SJSA1 (cell line): ENCODE measurements at regions not wholly inside any gene's neighbourhood (a gene's known extent, or its start where the extent isn't known, plus 50 kb on each side); places are given as distances from the start of the nearest gene placed in this dataset.
"Not testable (repeated sequence)": the region's sequence is repeated elsewhere in the genome, so short reads cannot be mapped to it uniquely, and the experiment has no call there.

Experiments used
- DNase-seq, 2 experiments: peaks; one replicate each; pipeline ENCODE4 v3.0.0-alpha.2; 2015 to 2020; ENCODE audit warnings: low spot score in 2 of 2, low read depth in 1 of 2
- H3K27ac ChIP-seq: fragments of 250-450 bp; sonication (Bioruptor Pico); 2 replicates; pipeline ENCODE4 v1.5.1; 2020; ENCODE audit warnings: mild to moderate bottlenecking, moderate library complexity
- H3K27me3 ChIP-seq: fragments of 250-450 bp; sonication (Bioruptor Pico); replicated peaks from 2 replicates; pipeline ENCODE4 v1.5.1; 2020; ENCODE audit warnings: mild to moderate bottlenecking, moderate library complexity
- H3K36me3 ChIP-seq: fragments of 250-450 bp; sonication (Bioruptor Pico); 2 replicates; pipeline ENCODE4 v1.5.1; 2020; ENCODE audit warnings: mild to moderate bottlenecking
- H3K4me1 ChIP-seq: fragments of 250-450 bp; sonication (Bioruptor Pico); replicated peaks from 2 replicates; pipeline ENCODE4 v1.6.1; 2021; ENCODE audit warnings: mild to moderate bottlenecking
- H3K4me3 ChIP-seq: fragments of 250-450 bp; sonication (Bioruptor Pico); 2 replicates; pipeline ENCODE4 v1.5.1; 2020; ENCODE audit warnings: mild to moderate bottlenecking
- H3K9me3 ChIP-seq: fragments of 250-450 bp; sonication (Bioruptor Pico); replicated peaks from 2 replicates; pipeline ENCODE4 v1.5.1; 2020; ENCODE audit warnings: mild to moderate bottlenecking

- not testable (repeated sequence) for H3K27ac ChIP-seq, DNase-seq, H3K4me1 ChIP-seq, H3K36me3 ChIP-seq, H3K27me3 ChIP-seq, H3K9me3 ChIP-seq
- H3K4me3 ChIP-seq, result peak overlapping the region; percentile 21
These were observed 149.8 kb downstream of the OR4F15 start for GRCh38 chr15:101961765-101962164.

DNA sequence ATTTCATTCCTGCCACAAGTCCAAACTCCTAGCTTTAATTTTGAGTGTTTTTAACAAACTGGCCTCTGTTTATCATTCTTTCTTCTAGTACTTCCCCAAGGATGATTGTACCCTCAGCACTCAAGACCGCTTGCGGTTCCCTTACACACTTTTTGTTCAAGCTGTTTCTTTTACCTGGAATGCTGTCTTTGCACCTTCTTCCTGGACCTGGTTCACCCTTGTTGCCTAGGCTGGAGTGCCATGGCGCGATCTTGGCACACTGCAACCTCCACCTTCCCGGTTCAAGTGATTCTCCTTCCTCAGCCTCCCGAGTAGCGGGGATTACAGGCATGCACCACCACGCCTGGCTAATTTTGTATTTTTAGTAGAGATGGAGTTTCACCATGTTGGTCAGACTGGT, 151.7 kb downstream of the OR4F15 start:
- H3K27me3 ChIP-seq, H3K4me3 ChIP-seq, DNase-seq, H3K36me3 ChIP-seq, H3K9me3 ChIP-seq, H3K27ac ChIP-seq, H3K4me1 ChIP-seq: not testable (repeated sequence)

- H3K27me3 ChIP-seq, H3K36me3 ChIP-seq, H3K4me1 ChIP-seq, DNase-seq, H3K27ac ChIP-seq, H3K4me3 ChIP-seq, H3K9me3 ChIP-seq: not testable (repeated sequence)
These were observed 153.4 kb downstream of the OR4F15 start for GRCh38 chr15:101965353-101965752.

DNA sequence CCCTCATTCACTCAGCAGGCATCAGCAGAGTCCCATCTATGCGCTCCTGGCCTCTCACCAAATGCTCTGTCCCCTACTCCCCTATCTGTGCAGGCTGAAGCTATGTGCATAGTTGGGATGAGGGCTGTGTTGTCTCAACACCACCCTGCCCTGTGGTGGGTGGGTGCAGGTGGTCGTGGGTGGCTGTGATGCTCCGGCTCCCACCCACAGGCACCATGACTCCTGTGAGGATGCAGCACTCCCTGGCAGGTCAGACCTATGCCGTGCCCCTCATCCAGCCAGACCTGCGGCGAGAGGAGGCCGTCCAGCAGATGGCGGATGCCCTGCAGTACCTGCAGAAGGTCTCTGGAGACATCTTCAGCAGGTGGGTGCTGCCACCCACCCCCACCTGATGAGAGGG, 153.9 kb downstream of the OR4F15 start:
- not testable (repeated sequence) for H3K4me3 ChIP-seq, H3K27ac ChIP-seq, H3K4me1 ChIP-seq, H3K36me3 ChIP-seq, H3K27me3 ChIP-seq, H3K9me3 ChIP-seq
- DNase-seq, result peak in 1 of 2 experiments; percentile 41

GRCh38 chr15:101967364-101967763, 155.4 kb downstream of the OR4F15 start:
- H3K27me3 ChIP-seq, H3K27ac ChIP-seq, H3K36me3 ChIP-seq, H3K9me3 ChIP-seq, H3K4me3 ChIP-seq, DNase-seq, H3K4me1 ChIP-seq: not testable (repeated sequence)

- not testable (repeated sequence) for DNase-seq, H3K27ac ChIP-seq, H3K4me1 ChIP-seq, H3K27me3 ChIP-seq, H3K9me3 ChIP-seq, H3K4me3 ChIP-seq, H3K36me3 ChIP-seq
These were observed 158.6 kb downstream of the OR4F15 start for GRCh38 chr15:101970605-101971004.

DNA sequence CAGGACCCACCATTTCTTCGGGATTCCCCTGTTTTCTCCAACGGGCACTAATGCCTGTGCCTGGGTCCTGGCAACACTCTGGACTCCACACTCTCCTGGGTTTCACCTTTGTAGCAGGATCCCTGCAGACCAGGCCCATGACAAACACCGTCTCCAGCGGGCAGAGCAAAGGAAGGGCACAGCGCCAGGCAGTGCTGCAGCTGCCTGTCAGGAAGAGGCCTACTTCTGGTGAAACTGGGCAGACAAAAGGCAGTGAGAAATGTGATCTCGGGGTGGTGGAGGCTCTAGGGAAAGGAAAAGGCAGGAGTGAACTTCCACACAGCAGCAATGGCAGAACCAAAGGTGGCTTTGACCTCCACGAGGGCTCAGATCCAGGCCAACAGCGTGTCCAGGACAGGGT, 165.3 kb downstream of the OR4F15 start:
- not testable (repeated sequence) for H3K27me3 ChIP-seq, H3K4me3 ChIP-seq, H3K27ac ChIP-seq, H3K4me1 ChIP-seq, H3K9me3 ChIP-seq, DNase-seq, H3K36me3 ChIP-seq

DNA sequence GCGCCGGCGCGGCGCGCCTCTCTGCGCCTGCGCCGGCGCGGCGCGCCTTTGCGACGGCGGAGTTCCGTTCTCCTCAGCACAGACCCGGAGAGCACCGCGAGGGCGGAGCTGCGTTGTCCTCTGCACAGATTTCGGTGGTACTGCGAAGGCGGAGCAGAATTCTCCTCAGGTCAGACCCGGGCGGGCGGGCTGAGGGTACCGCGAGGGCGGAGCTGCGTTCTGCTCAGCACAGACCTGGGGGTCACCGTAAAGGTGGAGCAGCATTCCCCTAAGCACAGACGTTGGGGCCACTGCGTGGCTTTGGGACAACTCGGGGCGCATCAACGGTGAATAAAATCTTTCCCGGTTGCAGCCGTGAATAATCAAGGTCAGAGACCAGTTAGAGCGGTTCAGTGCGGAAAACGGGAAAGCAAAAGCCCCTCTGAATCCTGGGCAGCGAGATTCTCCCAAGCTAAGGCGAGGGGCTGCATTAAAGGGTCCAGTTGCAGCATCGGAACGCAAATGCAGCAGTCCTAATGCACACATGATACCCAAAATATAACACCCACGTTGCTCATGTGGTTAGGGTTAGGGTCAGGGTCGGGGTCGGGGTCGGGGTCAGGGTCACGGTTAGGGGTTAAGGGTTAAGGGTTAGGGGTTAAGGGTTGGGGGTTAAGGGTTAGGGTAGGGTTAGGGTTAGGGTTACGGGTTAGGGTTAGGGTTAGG, 168.4 kb downstream of the OR4F15 start:
- H3K36me3 ChIP-seq, H3K4me1 ChIP-seq, H3K9me3 ChIP-seq, H3K27me3 ChIP-seq, H3K4me3 ChIP-seq, H3K27ac ChIP-seq: not testable (repeated sequence)
- peak; percentile 63 to 71 for DNase-seq
